GM12872 (cell line): ENCODE measurements at regions not wholly inside any gene's neighbourhood (a gene's known extent, or its start where the extent isn't known, plus 50 kb on each side); places are given as distances from the start of the nearest gene placed in this dataset.

Experiments used
- CTCF ChIP-seq: IDR thresholded peaks from 3 replicates; pipeline ENCODE4 v1.5.1; 2011; ENCODE audit warnings: low read depth, mild to moderate bottlenecking, low read length, moderate library complexity; ENCODE audit not compliant: insufficient read depth

DNA sequence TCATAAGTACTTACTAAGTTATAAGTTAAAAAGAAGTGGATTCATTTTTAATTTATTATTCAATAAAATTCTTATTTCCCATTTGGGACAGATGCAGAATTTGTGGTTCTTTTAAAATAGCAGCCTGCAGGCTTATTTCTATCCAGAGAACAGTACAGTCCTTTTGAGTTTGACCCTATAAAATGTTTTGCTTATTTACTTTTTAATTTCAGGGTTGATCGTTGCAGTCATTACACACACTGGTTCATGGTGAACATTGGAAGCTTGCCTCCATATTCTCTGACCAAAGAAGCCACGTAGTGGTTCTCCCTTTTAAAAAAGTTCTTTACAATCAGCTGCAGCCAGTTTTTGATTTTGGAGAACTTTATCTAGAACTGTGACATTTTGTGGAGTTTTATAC, 122.9 kb upstream of the PDE7B start:
- TF ChIP-seq CTCF, result no peak

- TF ChIP-seq CTCF, result no peak
Measured at GRCh38 chr6:135731116-135731515, 120.4 kb upstream of the PDE7B start.

DNA sequence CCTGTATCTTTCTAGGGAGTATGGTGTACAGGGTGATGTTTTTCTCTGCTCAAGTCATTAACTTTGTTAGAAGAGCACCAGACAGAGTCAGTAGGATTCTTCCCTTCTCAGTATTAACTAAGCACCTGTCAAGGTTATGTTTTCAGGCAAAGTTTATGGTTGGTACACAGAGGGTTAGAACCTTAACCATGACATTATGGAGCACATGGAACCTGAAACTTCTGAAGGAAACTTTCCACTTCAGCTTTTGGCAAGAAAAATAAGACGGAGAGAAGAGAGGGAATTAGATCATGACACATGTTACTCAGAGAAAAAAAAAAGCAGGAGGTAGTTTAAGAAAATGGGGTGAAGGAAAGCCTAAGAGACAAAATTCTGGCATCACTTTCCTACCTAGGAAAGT, 112.9 kb upstream of the PDE7B start:
- TF ChIP-seq CTCF, result no peak

GRCh38 chr6:135739288-135739687, 112.2 kb upstream of the PDE7B start:
- no peak for TF ChIP-seq CTCF

DNA sequence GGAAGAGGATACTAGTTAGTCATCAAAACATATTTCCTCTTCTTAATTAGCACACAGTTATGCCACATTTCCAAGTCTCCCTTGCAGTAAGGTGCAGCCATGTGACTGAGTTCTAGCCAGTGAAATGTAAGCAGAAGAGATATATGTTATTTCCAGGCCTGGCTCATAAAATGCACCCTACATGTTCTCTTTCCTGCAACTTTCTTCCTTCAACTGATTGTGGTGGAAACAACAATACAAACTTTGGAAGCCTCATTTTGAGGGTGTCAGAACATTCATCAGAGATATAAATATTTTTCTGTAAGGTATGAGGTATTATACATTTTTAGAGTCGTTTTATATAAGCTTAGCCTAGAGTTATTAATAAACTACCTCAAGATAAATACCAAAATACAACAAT, 110.9 kb upstream of the PDE7B start:
- no peak for TF ChIP-seq CTCF

DNA sequence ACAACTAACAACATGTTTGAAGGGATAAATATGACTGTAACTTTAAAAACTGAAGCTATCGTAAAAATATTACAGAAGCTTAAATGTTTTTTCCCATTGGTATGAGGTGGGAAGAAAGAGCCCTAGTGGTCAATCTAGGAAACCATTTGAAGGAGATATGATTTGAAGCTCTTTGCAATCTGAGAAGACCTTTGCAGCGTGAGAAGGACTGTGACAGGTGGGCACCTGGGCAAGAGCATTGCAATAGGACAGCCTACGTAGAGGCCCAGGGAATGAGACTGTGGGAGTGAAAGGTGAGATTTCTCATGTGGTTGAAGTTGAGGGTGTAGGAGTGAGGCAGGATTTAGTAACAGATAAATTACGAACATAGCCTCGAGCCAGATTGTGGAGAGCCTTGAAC, 108.0 kb upstream of the PDE7B start:
- TF ChIP-seq CTCF, result no peak

GRCh38 chr6:135748189-135748588, 103.3 kb upstream of the PDE7B start:
- TF ChIP-seq CTCF, result no peak

DNA sequence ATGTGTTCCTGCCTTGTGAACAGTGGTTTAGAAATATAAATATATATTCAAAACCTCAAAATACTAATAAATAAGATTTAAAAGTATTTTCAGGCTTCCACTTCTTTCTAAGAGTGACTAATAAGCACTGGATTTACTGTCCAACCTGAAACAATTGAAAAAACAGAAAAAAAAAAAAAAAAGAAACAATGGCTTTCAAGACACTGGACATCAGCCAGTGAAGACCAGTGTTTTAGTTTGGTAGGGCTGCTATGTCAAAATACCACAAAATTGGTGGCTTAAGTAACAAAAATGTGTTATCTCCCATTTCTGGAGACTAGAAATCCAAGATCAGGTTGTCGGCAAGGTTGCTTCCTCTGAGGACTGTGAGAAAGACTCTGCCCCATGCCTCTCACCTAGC, 101.4 kb upstream of the PDE7B start:
- TF ChIP-seq CTCF, result no peak
